Naive thymus-derived CD4-positive, alpha-beta T cell (primary cell): ENCODE measurements at regions not wholly inside any gene's neighbourhood (a gene's known extent, or its start where the extent isn't known, plus 50 kb on each side); places are given as distances from the start of the nearest gene placed in this dataset.
"Not testable (repeated sequence)": the region's sequence is repeated elsewhere in the genome, so short reads cannot be mapped to it uniquely, and the experiment has no call there.

Experiments used
- ATAC-seq: fragments of 150-1000 bp; cut with Tn5 transposase; 2 replicates; pipeline ENCODE4 v1.10.0; 2021; ENCODE audit warnings: mild to moderate bottlenecking, moderate library complexity
- CTCF ChIA-PET: fragments of 350-600 bp; sonication (Branson Sonifier 250); formaldehyde crosslinking; loops from one replicate; lab custom pipeline; 2021; ENCODE audit warnings: antibody characterized with exemption; lab: Charles Lee
- POLR2A ChIA-PET: fragments of 350-600 bp; sonication (Branson Sonifier 250); formaldehyde crosslinking; loops from one replicate; lab custom pipeline; 2021; ENCODE audit warnings: antibody characterized with exemption, inconsistent platforms; lab: Charles Lee
- DNase-seq, 9 donors: peaks; one replicate each; pipeline versions ENCODE4 v3.0.0 to v3.0.0-alpha.2; 2020 to 2022; ENCODE audit warnings: mixed read lengths in 1 of 9
- H3K27ac ChIP-seq: one replicate; pipeline ENCODE4 v1.7.0; 2013; ENCODE audit warnings: mild to moderate bottlenecking, low read depth, low read length, moderate library complexity
- H3K27me3 ChIP-seq, 2 donors: one replicate each; pipeline ENCODE4 v1.7.0; 2013; ENCODE audit warnings: low read length in 2 of 2, mild to moderate bottlenecking in 2 of 2, moderate library complexity in 2 of 2; ENCODE audit not compliant: control insufficient read depth in 2 of 2, insufficient read depth in 2 of 2
- H3K36me3 ChIP-seq, 3 experiments: 1 replicate in 2 of 3; 2 replicates in 1 of 3; pipeline ENCODE4 v1.7.0; 2013; ENCODE audit warnings: low read length in 3 of 3, mild to moderate bottlenecking in 3 of 3, moderate library complexity in 1 of 3; ENCODE audit not compliant: insufficient read depth in 3 of 3, control insufficient read depth in 2 of 3
- H3K4me1 ChIP-seq, 2 donors: one replicate each; pipeline ENCODE4 v1.7.0; 2013; ENCODE audit warnings: low read length in 2 of 2, mild to moderate bottlenecking in 2 of 2, moderate library complexity in 1 of 2; ENCODE audit not compliant: control insufficient read depth in 2 of 2, insufficient read depth in 2 of 2
- H3K4me3 ChIP-seq: 2 replicates; pipeline ENCODE4 v1.7.0; 2013; ENCODE audit warnings: mild to moderate bottlenecking, low read length
- H3K9me3 ChIP-seq, 3 experiments: 1 replicate in 2 of 3; 2 replicates in 1 of 3; pipeline ENCODE4 v1.7.0; 2013; ENCODE audit warnings: low read length in 3 of 3; ENCODE audit not compliant: control insufficient read depth in 2 of 3
- H3K27ac Mint-ChIP-seq, 9 donors: one replicate each; pipeline ENCODE4 v1.8.0; 2020 to 2022; ENCODE audit warnings: mixed read lengths in 9 of 9, mild to moderate bottlenecking in 8 of 9, moderate library complexity in 5 of 9, inconsistent platforms in 2 of 9
- H3K27me3 Mint-ChIP-seq, 5 donors: one replicate each; pipeline ENCODE4 v1.8.0; 2021 to 2022; ENCODE audit warnings: mixed read lengths in 5 of 5, mild to moderate bottlenecking in 1 of 5
- H3K36me3 Mint-ChIP-seq, 5 donors: one replicate each; pipeline ENCODE4 v1.8.0; 2020 to 2022; ENCODE audit warnings: mixed read lengths in 5 of 5, mild to moderate bottlenecking in 3 of 5, inconsistent platforms in 1 of 5
- H3K4me1 Mint-ChIP-seq, 7 donors: one replicate each; pipeline ENCODE4 v1.8.0; 2020 to 2022; ENCODE audit warnings: mixed read lengths in 7 of 7, mild to moderate bottlenecking in 3 of 7, inconsistent platforms in 1 of 7
- H3K4me3 Mint-ChIP-seq, 10 donors: one replicate each; pipeline ENCODE4 v1.8.0; 2020 to 2022; ENCODE audit warnings: mild to moderate bottlenecking in 10 of 10, mixed read lengths in 10 of 10, moderate library complexity in 6 of 10, inconsistent platforms in 2 of 10
- H3K9me3 Mint-ChIP-seq, 11 donors: one replicate each; pipeline ENCODE4 v1.8.0; 2020 to 2022; ENCODE audit warnings: mixed read lengths in 11 of 11, mild to moderate bottlenecking in 4 of 11, inconsistent platforms in 1 of 11, moderate library complexity in 1 of 11
- intact Hi-C, 2 donors: fragments of 100-400 bp; cut with micrococcal nuclease; formaldehyde crosslinking; loops; one replicate each; pipeline ENCODE4 v1.15.1; 2023

GRCh38 chr7:112953031-112953430 is 133.6 kb downstream of the GPR85 start:
- H3K4me3 ChIP-seq, H3K36me3 Mint-ChIP-seq, H3K27ac ChIP-seq, H3K27ac Mint-ChIP-seq, H3K4me1 Mint-ChIP-seq, H3K9me3 Mint-ChIP-seq, H3K36me3 ChIP-seq, intact Hi-C loops, CTCF ChIA-PET, POLR2A ChIA-PET, H3K27me3 ChIP-seq, H3K4me1 ChIP-seq, H3K4me3 Mint-ChIP-seq, ATAC-seq, H3K9me3 ChIP-seq, DNase-seq: not testable (repeated sequence)
- peaks cover 12 to 58% (median 47%) of the 10 kb centered on the region in 5 donors for H3K27me3 Mint-ChIP-seq

DNA sequence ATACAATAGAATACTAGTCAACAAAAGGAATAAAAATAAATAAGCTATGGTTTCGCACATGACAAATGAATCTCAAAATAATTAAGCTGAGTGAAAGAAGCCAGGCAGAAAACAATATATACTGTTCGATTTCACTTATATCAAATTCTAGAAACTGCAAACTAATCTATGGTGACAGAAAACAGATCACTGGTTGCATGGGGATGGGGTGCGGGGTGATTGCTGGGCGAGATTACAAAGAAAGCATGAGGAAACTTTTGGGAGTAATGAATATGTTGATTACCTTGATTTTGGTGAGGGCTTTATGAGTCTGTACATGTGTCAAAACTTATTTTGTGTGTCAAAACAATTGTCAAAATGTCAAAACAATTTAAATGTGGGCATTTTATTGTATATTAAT is 135.6 kb downstream of the GPR85 start:
- no peaks in the 10 kb centered on the region for H3K9me3 ChIP-seq
- no peaks in the 10 kb centered on the region for H3K4me1 Mint-ChIP-seq
- peaks cover 0 to 3% (median 0%) of the 10 kb centered on the region in 11 donors for H3K9me3 Mint-ChIP-seq
- peaks cover 14 to 55% (median 38%) of the 10 kb centered on the region in 5 donors for H3K27me3 Mint-ChIP-seq
- no peak overlapping the region for H3K27ac ChIP-seq
- no peak for ATAC-seq
- H3K27ac Mint-ChIP-seq = no peak overlapping the region
- no peak overlapping the region for H3K4me3 Mint-ChIP-seq
- H3K4me1 ChIP-seq = no peaks in the 10 kb centered on the region
- no peaks in the 10 kb centered on the region for H3K27me3 ChIP-seq
- ChIA-PET CTCF (no interaction called here), POLR2A (no interaction called here)
- intact Hi-C loops = no loop called here
- no peak overlapping the region for H3K4me3 ChIP-seq
- DNase-seq = no peak
- no peaks in the 10 kb centered on the region for H3K36me3 ChIP-seq
- H3K36me3 Mint-ChIP-seq = no peaks in the 10 kb centered on the region

DNA sequence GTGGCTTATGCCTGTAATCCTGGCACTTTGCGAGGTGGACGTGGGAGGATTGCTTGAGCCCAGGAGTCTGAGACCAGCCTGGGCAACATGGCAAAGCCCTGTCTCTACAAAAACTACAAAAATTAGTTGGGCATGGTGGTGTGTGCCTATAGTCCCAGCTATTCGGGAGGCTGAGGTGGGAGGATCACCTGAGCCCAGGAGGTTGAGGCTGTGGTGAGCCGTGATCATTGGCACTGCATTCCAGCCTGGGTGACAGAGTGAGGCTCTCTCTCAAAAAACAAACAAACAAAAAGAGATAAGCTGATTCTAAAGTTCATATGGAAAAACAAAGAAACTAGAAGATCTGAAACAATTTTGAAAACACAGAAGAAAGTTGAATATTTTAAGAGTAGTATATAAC is 136.9 kb downstream of the GPR85 start:
- H3K36me3 Mint-ChIP-seq, H3K9me3 Mint-ChIP-seq, H3K27ac ChIP-seq, H3K4me3 ChIP-seq, DNase-seq, POLR2A ChIA-PET, H3K4me3 Mint-ChIP-seq, H3K9me3 ChIP-seq, ATAC-seq, H3K27ac Mint-ChIP-seq, H3K4me1 Mint-ChIP-seq, H3K4me1 ChIP-seq, intact Hi-C loops, H3K27me3 ChIP-seq, CTCF ChIA-PET, H3K36me3 ChIP-seq: not testable (repeated sequence)
- peaks cover 17 to 58% (median 34%) of the 10 kb centered on the region in 5 donors for H3K27me3 Mint-ChIP-seq

DNA sequence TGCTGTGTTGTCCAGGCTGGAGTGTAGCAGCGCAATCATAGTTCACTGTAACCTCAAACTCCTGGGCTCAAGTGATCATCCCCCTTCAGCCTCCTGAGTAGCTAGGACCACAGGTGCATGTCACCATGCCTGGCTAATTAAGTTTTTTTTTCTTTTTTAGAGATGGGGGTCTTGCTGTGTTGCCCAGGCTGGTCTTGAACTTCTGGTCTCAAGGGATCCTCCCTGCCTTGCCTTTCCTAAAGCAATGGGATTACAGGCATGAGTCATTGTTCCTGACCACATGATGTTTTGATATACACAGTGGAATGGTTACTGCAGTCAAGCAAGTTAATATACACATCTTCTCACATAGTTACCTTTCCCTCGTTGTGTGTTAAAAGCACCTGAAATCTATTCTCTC is 140.3 kb downstream of the GPR85 start:
- no peaks in the 10 kb centered on the region for H3K4me1 ChIP-seq
- Mint-ChIP-seq H3K27me3 (peaks cover 11 to 50% (median 34%) of the 10 kb centered on the region in 5 donors), H3K4me1 (peaks cover 0 to 2% (median 0%) of the 10 kb centered on the region in 7 donors), H3K9me3 (peaks cover 0 to 1% (median 0%) of the 10 kb centered on the region in 11 donors), H3K27ac (no peak overlapping the region), H3K4me3 (no peak overlapping the region), H3K36me3 (no peaks in the 10 kb centered on the region)
- ChIA-PET POLR2A (no interaction called here), CTCF (no interaction called here)
- no peak overlapping the region for H3K27ac ChIP-seq
- no peaks in the 10 kb centered on the region for H3K9me3 ChIP-seq
- no peaks in the 10 kb centered on the region for H3K27me3 ChIP-seq
- no peak for ATAC-seq
- intact Hi-C loops = no loop called here
- H3K4me3 ChIP-seq = no peak overlapping the region
- H3K36me3 ChIP-seq = no peaks in the 10 kb centered on the region
- DNase-seq = no peak

GRCh38 chr7:112945046-112945445 is 141.6 kb downstream of the GPR85 start:
- no peaks in the 10 kb centered on the region for H3K27me3 ChIP-seq
- intact Hi-C loops = no loop called here
- H3K27ac ChIP-seq = no peak overlapping the region
- H3K36me3 Mint-ChIP-seq = no peaks in the 10 kb centered on the region
- no peaks in the 10 kb centered on the region for H3K36me3 ChIP-seq
- H3K9me3 ChIP-seq = no peaks in the 10 kb centered on the region
- ChIA-PET CTCF (no interaction called here), POLR2A (no interaction called here)
- peaks cover 7 to 41% (median 27%) of the 10 kb centered on the region in 5 donors for H3K27me3 Mint-ChIP-seq
- H3K4me3 ChIP-seq = no peak overlapping the region
- ATAC-seq = no peak
- no peak for DNase-seq
- H3K4me3 Mint-ChIP-seq = no peak overlapping the region
- peaks cover 0 to 1% (median 0%) of the 10 kb centered on the region in 11 donors for H3K9me3 Mint-ChIP-seq
- peaks cover 5 to 15% (median 11%) of the 10 kb centered on the region in 7 donors for H3K4me1 Mint-ChIP-seq
- H3K27ac Mint-ChIP-seq = no peak overlapping the region
- H3K4me1 ChIP-seq = peaks cover 6 to 10% of the 10 kb centered on the region in 2 donors

GRCh38 chr7:112942981-112943380 is 143.6 kb downstream of the GPR85 start:
- H3K27ac Mint-ChIP-seq = no peak overlapping the region
- no peaks in the 10 kb centered on the region for H3K36me3 Mint-ChIP-seq
- Histone ChIP-seq H3K4me1 (peaks cover 18 to 19% of the 10 kb centered on the region in 2 donors), H3K4me3 (no peak overlapping the region), H3K36me3 (peaks cover 0 to 6% (median 0%) of the 10 kb centered on the region in 3 experiments), H3K9me3 (no peaks in the 10 kb centered on the region), H3K27me3 (no peaks in the 10 kb centered on the region), H3K27ac (no peak overlapping the region)
- peaks cover 0 to 3% (median 0%) of the 10 kb centered on the region in 11 donors for H3K9me3 Mint-ChIP-seq
- ChIA-PET POLR2A (no interaction called here), CTCF (no interaction called here)
- no peak for DNase-seq
- H3K4me1 Mint-ChIP-seq = peaks cover 14 to 26% (median 22%) of the 10 kb centered on the region in 7 donors
- intact Hi-C loops = loop anchor here in 1 of 2 donors (5.0 kb wide), 1 partner anchor 176 kb away; no protein-coding TSS in a partner anchor
- no peak overlapping the region for H3K4me3 Mint-ChIP-seq
- H3K27me3 Mint-ChIP-seq = peaks cover 6 to 23% (median 12%) of the 10 kb centered on the region in 5 donors
- ATAC-seq = no peak

DNA sequence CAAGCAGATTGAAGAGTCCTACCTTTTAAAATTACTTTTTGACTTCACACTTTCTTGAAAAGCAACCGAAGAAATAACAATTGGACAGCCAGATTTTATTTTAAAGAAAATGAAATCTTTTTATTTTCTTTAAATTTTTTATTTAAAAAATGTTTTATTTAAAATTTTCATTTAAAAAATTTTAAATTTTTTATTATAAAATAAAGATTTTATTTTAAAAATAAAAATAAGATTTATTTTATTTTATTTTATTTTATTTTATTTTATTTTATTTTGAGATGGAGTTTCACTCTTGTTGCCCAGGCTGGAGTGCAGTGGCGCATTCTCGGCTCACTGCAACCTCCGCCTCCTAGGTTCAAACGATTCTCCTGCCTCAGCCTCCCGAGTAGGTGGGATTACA is 144.5 kb downstream of the GPR85 start:
- H3K4me3 ChIP-seq, H3K9me3 ChIP-seq, H3K27ac ChIP-seq, CTCF ChIA-PET, DNase-seq, H3K27ac Mint-ChIP-seq, H3K9me3 Mint-ChIP-seq, H3K36me3 Mint-ChIP-seq, H3K36me3 ChIP-seq, H3K27me3 ChIP-seq, ATAC-seq: not testable (repeated sequence)
- POLR2A ChIA-PET = interaction anchor here (2.6 kb wide), 1 partner anchor 492 kb away, joined by 19 read pairs; the partner anchor contains the start of gene IFRD1
- peak overlapping the region in 1 of 10 donors; percentile 16 for H3K4me3 Mint-ChIP-seq
- H3K27me3 Mint-ChIP-seq = peaks cover 5 to 17% (median 11%) of the 10 kb centered on the region in 5 donors
- intact Hi-C loops = loop anchor here in 1 of 2 donors (5.0 kb wide), 1 partner anchor 175 kb away; no protein-coding TSS in a partner anchor
- peaks cover 14 to 35% (median 30%) of the 10 kb centered on the region in 7 donors for H3K4me1 Mint-ChIP-seq
- H3K4me1 ChIP-seq = peaks cover 19 to 27% of the 10 kb centered on the region in 2 donors
